Esophagus squamous epithelium (tissue), 5 donors: ENCODE measurements at regions not wholly inside any gene's neighbourhood (a gene's known extent, or its start where the extent isn't known, plus 50 kb on each side); places are given as distances from the start of the nearest gene placed in this dataset.
"Not testable (repeated sequence)": the region's sequence is repeated elsewhere in the genome, so short reads cannot be mapped to it uniquely, and the experiment has no call there.

Source experiments
- DNase-seq: peaks from one replicate; lab custom pipeline; 2025; lab: John Stamatoyannopoulos, UW
- H3K27ac ChIP-seq, 4 donors: fragments of 200-600 bp; sonication (generic); one replicate each; pipeline ENCODE4 v1.5.1; 2016 to 2019; ENCODE audit warnings: mild to moderate bottlenecking in 1 of 4
- H3K27me3 ChIP-seq, 4 donors: fragments of 200-600 bp; sonication (generic); 1 replicate in 3 of 4; 2 replicates in 1 of 4; pipeline versions ENCODE4 v1.5.1 to v1.6.0; 2017 to 2021; ENCODE audit warnings: antibody characterized with exemption in 1 of 4
- H3K36me3 ChIP-seq, 3 donors: fragments of 200-600 bp; sonication (generic); one replicate each; pipeline ENCODE4 v1.5.1; 2016 to 2019
- H3K4me1 ChIP-seq, 3 donors: fragments of 200-600 bp; sonication (generic); one replicate each; pipeline ENCODE4 v1.5.1; 2017 to 2019
- H3K4me3 ChIP-seq, 4 donors: fragments of 200-600 bp; sonication (generic); 1 replicate in 3 of 4; 2 replicates in 1 of 4; pipeline ENCODE4 v1.5.1; 2016 to 2019; ENCODE audit warnings: mild to moderate bottlenecking in 2 of 4, moderate library complexity in 1 of 4
- H3K9me3 ChIP-seq, 3 donors: fragments of 200-600 bp; sonication (generic); one replicate each; pipeline ENCODE4 v1.5.1; 2016 to 2019
- CTCF ChIP-seq, 6 experiments: fragments of 450-650 bp in 4 of 6; fragments of 200-600 bp in 2 of 6; sonication (generic) in 2 of 6; IDR thresholded peaks; one replicate each; pipeline ENCODE4 v1.5.1; 2016 to 2019; ENCODE audit warnings: antibody characterized with exemption in 6 of 6, mild to moderate bottlenecking in 4 of 6, moderate library complexity in 4 of 6
- POLR2A ChIP-seq, 4 donors: fragments of 450-650 bp; IDR thresholded peaks; one replicate each; pipeline ENCODE4 v1.6.1; 2017; ENCODE audit warnings: antibody characterized with exemption in 4 of 4, mild to moderate bottlenecking in 4 of 4, moderate library complexity in 3 of 4
- WGBS, 2 donors: methylation state at CpG; one replicate each; pipeline ENCODE4 v1.1.5; 2018; 5-methylcytosine and 5-hydroxymethylcytosine counted together
- intact Hi-C: fragments of 100-400 bp; cut with DNase I; formaldehyde crosslinking; loops from one replicate; pipeline ENCODE4 v1.15.0; 2022
- donor health status: DM: yes; HTN: yes; CAD: no.

GRCh38 chr5:36417668-36418067 lies 116.0 kb upstream of the RANBP3L start:
- TF ChIP-seq POLR2A (IDR thresholded peaks at IDR 0.05) = no peak
- TF ChIP-seq CTCF (IDR thresholded peaks at IDR 0.05) = peak in 1 of 6 experiments; percentile 20
- H3K4me1 ChIP-seq = peaks cover 3 to 49% (median 21%) of the 10 kb centered on the region in 3 donors
- WGBS, 2 donors = 35 to 64% methylated on average over 4 of the region's 4 CpGs
- H3K9me3 ChIP-seq = no peaks in the 10 kb centered on the region
- intact Hi-C loops = loop anchor here (5.0 kb wide), 2 partner anchors 40 to 275 kb away; no protein-coding TSS in a partner anchor
- no peak for DNase-seq
- H3K36me3 ChIP-seq = no peaks in the 10 kb centered on the region
- no peaks in the 10 kb centered on the region for H3K27me3 ChIP-seq
- H3K27ac ChIP-seq = peak overlapping the region; percentile 65 to 73 (median 70)
- no peak overlapping the region for H3K4me3 ChIP-seq

DNA sequence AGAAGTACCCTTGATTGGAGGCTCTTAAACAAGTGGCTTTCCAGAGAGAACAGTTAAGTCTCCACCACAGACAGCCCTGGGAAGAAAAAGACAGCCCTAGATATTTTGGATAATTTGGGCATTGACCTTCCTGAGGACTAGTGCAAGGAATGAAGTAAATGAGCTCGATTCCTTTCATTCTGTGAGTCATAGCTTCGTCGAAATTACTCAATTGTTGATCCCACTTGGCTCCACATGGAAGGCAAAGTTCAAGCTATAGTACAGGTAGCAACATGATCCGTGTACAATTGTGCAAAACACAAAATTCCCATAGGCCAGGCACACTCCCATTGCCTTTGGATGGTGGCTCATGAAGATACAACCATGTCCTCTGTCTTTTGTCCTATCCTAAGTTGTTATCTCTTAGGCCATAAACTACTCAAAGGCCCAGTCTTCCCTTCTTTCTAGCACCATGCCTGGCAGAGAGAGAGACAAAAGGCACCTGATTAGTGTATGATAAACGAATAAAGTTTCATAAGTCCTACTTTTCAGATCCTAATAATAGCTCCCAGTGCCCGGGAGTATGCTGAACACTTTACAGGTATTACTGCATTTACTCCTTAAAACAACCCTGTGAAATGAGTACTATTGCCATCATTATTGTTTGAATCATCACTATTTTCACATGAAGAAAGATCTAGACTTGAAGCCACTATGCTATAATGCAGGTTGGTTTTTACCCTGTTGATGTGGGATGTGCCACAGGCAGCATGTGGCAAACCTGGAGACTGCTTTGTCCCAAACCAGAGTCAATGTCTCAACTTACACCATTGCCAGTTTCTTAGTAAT lies 116.7 kb upstream of the RANBP3L start:
- no peak overlapping the region for H3K4me3 ChIP-seq
- no peaks in the 10 kb centered on the region for H3K36me3 ChIP-seq
- H3K27me3 ChIP-seq = no peaks in the 10 kb centered on the region
- intact Hi-C loops = loop anchor here (5.0 kb wide), 2 partner anchors 39 to 274 kb away; no protein-coding TSS in a partner anchor
- TF ChIP-seq POLR2A (IDR thresholded peaks at IDR 0.05) = no peak
- peak in 1 of 6 experiments; percentile 1 for TF ChIP-seq CTCF (IDR thresholded peaks at IDR 0.05)
- H3K4me1 ChIP-seq = peaks cover 3 to 56% (median 21%) of the 10 kb centered on the region in 3 donors
- DNase-seq = no peak
- no peaks in the 10 kb centered on the region for H3K9me3 ChIP-seq
- WGBS, 2 donors = 40 to 45% methylated on average over 6 of the region's 6 CpGs
- peak overlapping the region; percentile 65 to 73 (median 70) for H3K27ac ChIP-seq

GRCh38 chr5:36421256-36421655 lies 119.6 kb upstream of the RANBP3L start:
- TF ChIP-seq CTCF (IDR thresholded peaks at IDR 0.05) (no peak), POLR2A (IDR thresholded peaks at IDR 0.05) (no peak)
- Histone ChIP-seq H3K4me3 (no peak overlapping the region), H3K4me1 (peaks cover 3 to 54% (median 18%) of the 10 kb centered on the region in 3 donors), H3K9me3 (no peaks in the 10 kb centered on the region), H3K36me3 (no peaks in the 10 kb centered on the region), H3K27ac (no peak overlapping the region), H3K27me3 (no peaks in the 10 kb centered on the region)
- intact Hi-C loops = no loop called here
- 92 to 93% methylated on average over 1 of the region's 1 CpG for WGBS, 2 donors
- DNase-seq = no peak

DNA sequence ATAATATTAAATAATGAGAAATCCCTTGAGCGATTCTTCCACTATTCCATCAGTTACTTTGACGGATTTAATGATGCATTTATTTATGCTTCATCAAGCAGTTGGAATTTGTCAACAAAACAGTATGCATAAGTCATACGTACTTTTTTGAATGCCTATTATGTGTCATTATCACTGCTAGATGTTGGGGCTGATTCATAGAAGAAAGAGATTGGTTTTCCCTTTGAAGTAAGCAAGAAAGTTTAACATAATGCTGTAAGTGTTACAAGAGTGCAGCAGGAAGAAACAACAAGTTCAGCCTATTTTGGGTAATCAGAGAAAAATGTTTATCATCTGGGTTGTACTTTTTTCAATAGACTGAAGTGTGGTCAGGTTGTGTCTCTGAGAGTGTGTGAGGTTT lies 121.2 kb upstream of the RANBP3L start:
- Histone ChIP-seq H3K36me3 (no peaks in the 10 kb centered on the region), H3K27me3 (no peaks in the 10 kb centered on the region), H3K4me1 (peaks cover 3 to 37% (median 5%) of the 10 kb centered on the region in 3 donors), H3K4me3 (no peak overlapping the region), H3K9me3 (no peaks in the 10 kb centered on the region), H3K27ac (no peak overlapping the region)
- no peak for TF ChIP-seq CTCF (IDR thresholded peaks at IDR 0.05)
- no peak for TF ChIP-seq POLR2A (IDR thresholded peaks at IDR 0.05)
- no peak for DNase-seq
- intact Hi-C loops = no loop called here
- WGBS, 2 donors = 25 to 28% methylated on average over 3 of the region's 3 CpGs

- intact Hi-C loops = no loop called here
- Histone ChIP-seq H3K27me3 (no peaks in the 10 kb centered on the region), H3K4me3 (no peak overlapping the region), H3K9me3 (no peaks in the 10 kb centered on the region), H3K4me1 (peaks cover 0 to 29% (median 2%) of the 10 kb centered on the region in 3 donors), H3K27ac (no peak overlapping the region), H3K36me3 (no peaks in the 10 kb centered on the region)
- 46 to 61% methylated on average over 2 to 3 of the region's 3 CpGs for WGBS, 2 donors
- TF ChIP-seq CTCF (IDR thresholded peaks at IDR 0.05) = no peak
- TF ChIP-seq POLR2A (IDR thresholded peaks at IDR 0.05) = no peak
- DNase-seq = no peak
These were observed 122.0 kb upstream of the RANBP3L start for GRCh38 chr5:36423578-36424307.

- H3K9me3 ChIP-seq, DNase-seq, H3K4me3 ChIP-seq, H3K36me3 ChIP-seq, intact Hi-C loops, H3K27me3 ChIP-seq, H3K27ac ChIP-seq: not testable (repeated sequence)
- WGBS, 2 donors = 94 to 98% methylated on average over 2 of the region's 2 CpGs
- H3K4me1 ChIP-seq = peaks cover 0 to 18% (median 0%) of the 10 kb centered on the region in 3 donors
These were observed 124.4 kb upstream of the RANBP3L start for GRCh38 chr5:36426070-36426469.
